ENCODE measurements at regions not wholly inside any gene's neighbourhood (a gene's known extent, or its start where the extent isn't known, plus 50 kb on each side); places are given as distances from the start of the nearest gene placed in this dataset.

- H3K4me1 ChIP-seq, result no peaks in the 10 kb centered on the region
- DNase-seq (no peak), ATAC-seq (no peak)
- in situ Hi-C loops (cut with MboI; ENCODE audit: low sequenced_read_pairs in 4 of 4), result no loop called here
- intact Hi-C loops (cut with DNase I; ENCODE audit: low total_unique reads), result no loop called here
- H3K9me3 ChIP-seq, result no peaks in the 10 kb centered on the region
- H3K36me3 ChIP-seq, result no peaks in the 10 kb centered on the region
- H3K27me3 ChIP-seq, result no peaks in the 10 kb centered on the region
- H3K27ac ChIP-seq, result no peak overlapping the region
- TF ChIP-seq CTCF (IDR thresholded peaks at IDR 0.05 in 4 of 5, conservative IDR thresholded peaks at IDR 0.05 in 1 of 5), result no peak
- TF ChIP-seq POLR2A (IDR thresholded peaks at IDR 0.05), result no peak
- H3K4me3 ChIP-seq, result no peak overlapping the region
These were observed 97.4 kb upstream of the LHCGR start for GRCh38 chr2:48852938-48853337.

DNA sequence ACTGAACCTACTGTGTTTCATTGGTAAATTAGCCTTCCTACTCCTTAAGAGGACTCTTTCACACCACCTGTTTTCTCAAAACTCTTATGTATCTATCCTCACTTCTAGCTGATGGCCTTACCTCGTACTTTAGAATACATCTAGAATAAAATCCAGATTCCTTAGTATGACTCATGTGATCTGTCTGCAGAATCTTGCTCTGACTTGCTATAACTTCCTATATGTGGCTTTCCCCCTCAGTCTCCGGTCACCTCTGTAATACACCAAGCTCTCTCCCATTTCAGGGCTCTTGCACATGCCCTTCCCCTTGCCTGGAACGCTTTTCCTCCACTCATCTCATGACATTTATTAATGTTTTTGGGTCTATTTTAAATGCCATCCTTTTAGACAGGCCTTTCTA lies 95.6 kb upstream of the LHCGR start:
- Histone ChIP-seq H3K27me3 (no peaks in the 10 kb centered on the region), H3K27ac (no peak overlapping the region), H3K4me3 (no peak overlapping the region), H3K4me1 (no peaks in the 10 kb centered on the region), H3K9me3 (no peaks in the 10 kb centered on the region), H3K36me3 (no peaks in the 10 kb centered on the region)
- DNase-seq, result no peak
- intact Hi-C loops (cut with DNase I; ENCODE audit: low total_unique reads), result no loop called here
- TF ChIP-seq POLR2A (IDR thresholded peaks at IDR 0.05), result no peak
- no peak for TF ChIP-seq CTCF (IDR thresholded peaks at IDR 0.05 in 4 of 5, conservative IDR thresholded peaks at IDR 0.05 in 1 of 5)
- in situ Hi-C loops (cut with MboI; ENCODE audit: low sequenced_read_pairs in 4 of 4), result no loop called here
- ATAC-seq, result no peak

GRCh38 chr2:48849770-48850169 lies 94.2 kb upstream of the LHCGR start:
- no peak overlapping the region for H3K27ac ChIP-seq
- DNase-seq (no peak), ATAC-seq (no peak)
- no peaks in the 10 kb centered on the region for H3K36me3 ChIP-seq
- TF ChIP-seq POLR2A (IDR thresholded peaks at IDR 0.05) (no peak), CTCF (IDR thresholded peaks at IDR 0.05 in 4 of 5, conservative IDR thresholded peaks at IDR 0.05 in 1 of 5) (no peak)
- no peaks in the 10 kb centered on the region for H3K4me1 ChIP-seq
- intact Hi-C loops (cut with DNase I; ENCODE audit: low total_unique reads) (no loop called here), in situ Hi-C loops (cut with MboI; ENCODE audit: low sequenced_read_pairs in 4 of 4) (no loop called here)
- no peak overlapping the region for H3K4me3 ChIP-seq
- H3K27me3 ChIP-seq, result no peaks in the 10 kb centered on the region
- H3K9me3 ChIP-seq, result no peaks in the 10 kb centered on the region

GRCh38 chr2:48845684-48846083 lies 90.2 kb upstream of the LHCGR start:
- no peaks in the 10 kb centered on the region for H3K4me1 ChIP-seq
- H3K27ac ChIP-seq, result no peak overlapping the region
- H3K4me3 ChIP-seq, result no peak overlapping the region
- no peaks in the 10 kb centered on the region for H3K9me3 ChIP-seq
- DNase-seq, result no peak
- in situ Hi-C loops (cut with MboI; ENCODE audit: low sequenced_read_pairs in 4 of 4) (no loop called here), intact Hi-C loops (cut with DNase I; ENCODE audit: low total_unique reads) (no loop called here)
- H3K27me3 ChIP-seq, result no peaks in the 10 kb centered on the region
- TF ChIP-seq CTCF (IDR thresholded peaks at IDR 0.05 in 4 of 5, conservative IDR thresholded peaks at IDR 0.05 in 1 of 5) (no peak), POLR2A (IDR thresholded peaks at IDR 0.05) (no peak)
- H3K36me3 ChIP-seq, result no peaks in the 10 kb centered on the region
- no peak for ATAC-seq

GRCh38 chr2:48844417-48845155 lies 89.1 kb upstream of the LHCGR start:
- intact Hi-C loops (cut with DNase I; ENCODE audit: low total_unique reads), result no loop called here
- H3K27me3 ChIP-seq, result no peaks in the 10 kb centered on the region
- no peaks in the 10 kb centered on the region for H3K9me3 ChIP-seq
- no peak for DNase-seq
- H3K27ac ChIP-seq, result no peak overlapping the region
- H3K4me1 ChIP-seq, result no peaks in the 10 kb centered on the region
- in situ Hi-C loops (cut with MboI; ENCODE audit: low sequenced_read_pairs in 4 of 4), result no loop called here
- TF ChIP-seq POLR2A (IDR thresholded peaks at IDR 0.05), result no peak
- TF ChIP-seq CTCF (IDR thresholded peaks at IDR 0.05 in 4 of 5, conservative IDR thresholded peaks at IDR 0.05 in 1 of 5), result no peak
- no peaks in the 10 kb centered on the region for H3K36me3 ChIP-seq
- ATAC-seq, result no peak
- H3K4me3 ChIP-seq, result no peak overlapping the region

All from gastrocnemius medialis (tissue), 4 donors.